ENCODE measurements at regions not wholly inside any gene's neighbourhood (a gene's known extent, or its start where the extent isn't known, plus 50 kb on each side); places are given as distances from the start of the nearest gene placed in this dataset.
"Not testable (repeated sequence)": the region's sequence is repeated elsewhere in the genome, so short reads cannot be mapped to it uniquely, and the experiment has no call there.

GRCh38 chr13:71382285-71382684, 484.7 kb downstream of the DACH1 start:
- no peak for DNase-seq

GRCh38 chr13:71380191-71380590, 486.8 kb downstream of the DACH1 start:
- no peak for DNase-seq

GRCh38 chr13:71378961-71379905, 487.8 kb downstream of the DACH1 start:
- DNase-seq = no peak

GRCh38 chr13:71374471-71375049, 492.4 kb downstream of the DACH1 start:
- DNase-seq = no peak

GRCh38 chr13:71368336-71368735, 498.7 kb downstream of the DACH1 start:
- DNase-seq = no peak

- DNase-seq = no peak
Measured at GRCh38 chr13:71360041-71360440, 507.0 kb downstream of the DACH1 start.

- no peak for DNase-seq
Measured at GRCh38 chr13:71359641-71360040, 507.4 kb downstream of the DACH1 start.

- DNase-seq = no peak
Measured at GRCh38 chr13:71358218-71358617, 508.8 kb downstream of the DACH1 start.

- no peak for DNase-seq
Measured at GRCh38 chr13:71355010-71355409, 512.0 kb downstream of the DACH1 start.

GRCh38 chr13:71350886-71351285, 516.1 kb downstream of the DACH1 start:
- no peak for DNase-seq

GRCh38 chr13:71345856-71346255, 521.1 kb downstream of the DACH1 start:
- not testable (repeated sequence) for DNase-seq

- no peak for DNase-seq
Measured at GRCh38 chr13:71339736-71340135, 527.3 kb downstream of the DACH1 start.

GRCh38 chr13:71339005-71339404, 528.0 kb downstream of the DACH1 start:
- no peak for DNase-seq

- no peak for DNase-seq
Measured at GRCh38 chr13:71338070-71338469, 528.9 kb downstream of the DACH1 start.

- no peak for DNase-seq
Measured at GRCh38 chr13:71327266-71327665, 539.7 kb downstream of the DACH1 start.

GRCh38 chr13:71325556-71325955, 541.4 kb downstream of the DACH1 start:
- no peak for DNase-seq

GRCh38 chr13:71323266-71323665, 543.7 kb downstream of the DACH1 start:
- no peak for DNase-seq

GRCh38 chr13:71320452-71320851, 546.6 kb downstream of the DACH1 start:
- no peak for DNase-seq

GRCh38 chr13:71316792-71317363, 550.1 kb downstream of the DACH1 start:
- no peak for DNase-seq

GRCh38 chr13:71312923-71313322, 554.1 kb downstream of the DACH1 start:
- DNase-seq = no peak

GRCh38 chr13:71309905-71310304, 557.1 kb downstream of the DACH1 start:
- DNase-seq = no peak

GRCh38 chr13:71306821-71307220, 560.2 kb downstream of the DACH1 start:
- no peak for DNase-seq

- no peak for DNase-seq
Measured at GRCh38 chr13:71304861-71305260, 562.1 kb downstream of the DACH1 start.

GRCh38 chr13:71303144-71303543, 563.9 kb downstream of the DACH1 start:
- no peak for DNase-seq

Measured in CD4-positive, alpha-beta T cell treated with Interleukin-1 beta for 1 hour (primary cell).